Mesenchymal stem cell (in vitro differentiated cells and primary cell): ENCODE measurements at regions not wholly inside any gene's neighbourhood (a gene's known extent, or its start where the extent isn't known, plus 50 kb on each side); places are given as distances from the start of the nearest gene placed in this dataset.

Experiments used
- DNase-seq: peaks from one replicate; pipeline ENCODE4 v3.0.0-alpha.2; 2013
- H2AFZ ChIP-seq: one replicate; pipeline ENCODE4 v1.6.1; 2013; ENCODE audit warnings: low read depth, mild to moderate bottlenecking, control low read depth, inconsistent platforms, low read length, moderate library complexity
- H2AK5ac ChIP-seq: 2 replicates; pipeline ENCODE4 v1.6.1; 2013; ENCODE audit warnings: low read length, moderate library complexity, mild to moderate bottlenecking, inconsistent platforms; ENCODE audit not compliant: severe bottlenecking
- H2BK120ac ChIP-seq: one replicate; pipeline ENCODE4 v1.6.1; 2013; ENCODE audit warnings: low read depth, mild to moderate bottlenecking, inconsistent platforms, low read length, moderate library complexity
- H2BK12ac ChIP-seq, 2 experiments: one replicate each; pipeline ENCODE4 v1.6.1; 2013; ENCODE audit warnings: inconsistent platforms in 2 of 2, low read length in 2 of 2, mild to moderate bottlenecking in 2 of 2, moderate library complexity in 2 of 2, control low read depth in 1 of 2
- H2BK15ac ChIP-seq: one replicate; pipeline ENCODE4 v1.6.1; 2013; ENCODE audit warnings: mild to moderate bottlenecking, low read depth, inconsistent platforms; ENCODE audit not compliant: poor library complexity, severe bottlenecking
- H2BK5ac ChIP-seq: 2 replicates; pipeline ENCODE4 v1.6.1; 2013; ENCODE audit warnings: low read depth, mild to moderate bottlenecking, low read length, control low read depth, inconsistent platforms; ENCODE audit not compliant: poor library complexity, severe bottlenecking
- H3K14ac ChIP-seq, 2 experiments: one replicate each; pipeline ENCODE4 v1.6.1; 2013; ENCODE audit warnings: inconsistent platforms in 2 of 2, low read length in 2 of 2, control low read depth in 1 of 2, mild to moderate bottlenecking in 1 of 2, moderate library complexity in 1 of 2
- H3K18ac ChIP-seq, 2 experiments: one replicate each; pipeline ENCODE4 v1.6.1; 2013; ENCODE audit warnings: inconsistent platforms in 2 of 2, low read length in 2 of 2, control low read depth in 1 of 2, low read depth in 1 of 2, mild to moderate bottlenecking in 1 of 2
- H3K23ac ChIP-seq, 2 experiments: one replicate each; pipeline ENCODE4 v1.6.1; 2013; ENCODE audit warnings: inconsistent platforms in 2 of 2, low read length in 2 of 2, mild to moderate bottlenecking in 2 of 2, moderate library complexity in 2 of 2, control low read depth in 1 of 2
- H3K27ac ChIP-seq: 2 replicates; pipeline ENCODE4 v1.5.1; 2013; ENCODE audit warnings: mild to moderate bottlenecking, moderate library complexity, low read length, control low read depth, inconsistent platforms; ENCODE audit not compliant: poor library complexity, severe bottlenecking
- H3K27me3 ChIP-seq, 2 experiments: 2 replicates each; pipeline versions ENCODE4 v1.6.1 to v1.7.0; 2013; ENCODE audit warnings: low read length in 2 of 2, mild to moderate bottlenecking in 2 of 2, moderate library complexity in 2 of 2, control low read depth in 1 of 2, inconsistent platforms in 1 of 2; ENCODE audit not compliant: control insufficient read depth in 1 of 2, insufficient read depth in 1 of 2
- H3K36me3 ChIP-seq, 2 experiments: 2 replicates each; pipeline versions ENCODE4 v1.6.1 to v1.7.0; 2013; ENCODE audit warnings: low read length in 2 of 2, control low read depth in 1 of 2, inconsistent platforms in 1 of 2, low read depth in 1 of 2, mild to moderate bottlenecking in 1 of 2; ENCODE audit not compliant: insufficient read depth in 2 of 2, control insufficient read depth in 1 of 2
- H3K4ac ChIP-seq, 2 experiments: one replicate each; pipeline ENCODE4 v1.6.1; 2013; ENCODE audit warnings: inconsistent platforms in 2 of 2, low read length in 2 of 2, mild to moderate bottlenecking in 2 of 2, moderate library complexity in 2 of 2, control low read depth in 1 of 2, low read depth in 1 of 2
- H3K4me1 ChIP-seq: 2 replicates; pipeline ENCODE4 v1.6.1; 2013; ENCODE audit warnings: low read depth, low read length, control low read depth; ENCODE audit not compliant: control insufficient read depth, insufficient read depth
- H3K4me2 ChIP-seq: 2 replicates; pipeline ENCODE4 v1.6.1; 2013; ENCODE audit warnings: low read length, mild to moderate bottlenecking, inconsistent platforms; ENCODE audit not compliant: poor library complexity, severe bottlenecking
- H3K4me3 ChIP-seq, 2 experiments: 2 replicates each; pipeline versions ENCODE4 v1.5.1 to v1.7.0; 2013; ENCODE audit warnings: low read length in 2 of 2, mild to moderate bottlenecking in 2 of 2, control low read depth in 1 of 2, low read depth in 1 of 2; ENCODE audit not compliant: insufficient read depth in 1 of 2
- H3K79me1 ChIP-seq: replicated peaks from 2 replicates; pipeline ENCODE4 v1.6.1; 2013; ENCODE audit warnings: mild to moderate bottlenecking, control low read depth, low read length, inconsistent platforms; ENCODE audit not compliant: poor library complexity, severe bottlenecking
- H3K9ac ChIP-seq: 2 replicates; pipeline ENCODE4 v1.7.0; 2013; ENCODE audit warnings: mild to moderate bottlenecking, low read length, moderate library complexity
- H3K9me3 ChIP-seq: 2 replicates; pipeline ENCODE4 v1.7.0; 2013; ENCODE audit warnings: mild to moderate bottlenecking, low read length; ENCODE audit not compliant: control insufficient read depth
- H4K8ac ChIP-seq: one replicate; pipeline ENCODE4 v1.6.1; 2013; ENCODE audit warnings: inconsistent platforms, mild to moderate bottlenecking, low read length, moderate library complexity
- H4K91ac ChIP-seq: one replicate; pipeline ENCODE4 v1.6.1; 2013; ENCODE audit warnings: mild to moderate bottlenecking, low read length, inconsistent platforms
- WGBS: methylation state at CpG from one replicate; pipeline ENCODE4 v1.1.7; 2013; ENCODE audit warnings: mixed read lengths; 5-methylcytosine and 5-hydroxymethylcytosine counted together

- no peak overlapping the region for H3K4ac ChIP-seq
- H2BK15ac ChIP-seq = no peak overlapping the region
- H2AK5ac ChIP-seq = no peak overlapping the region
- no peaks in the 10 kb centered on the region for H3K27me3 ChIP-seq
- H3K27ac ChIP-seq = no peak overlapping the region
- H2BK5ac ChIP-seq = no peak overlapping the region
- no peaks in the 10 kb centered on the region for H3K9me3 ChIP-seq
- no peaks in the 10 kb centered on the region for H3K36me3 ChIP-seq
- H3K4me1 ChIP-seq = no peaks in the 10 kb centered on the region
- H2BK12ac ChIP-seq = no peak overlapping the region
- H2BK120ac ChIP-seq = no peak overlapping the region
- no peak overlapping the region for H3K4me2 ChIP-seq
- H4K8ac ChIP-seq = no peak overlapping the region
- no peak overlapping the region for H3K14ac ChIP-seq
- no peak overlapping the region for H3K9ac ChIP-seq
- H2AFZ ChIP-seq = no peak overlapping the region
- H4K91ac ChIP-seq = no peak overlapping the region
- no peak for DNase-seq
- WGBS = no CpG with 5 or more reads among the region's 1 CpG
- no peak overlapping the region for H3K23ac ChIP-seq
- no peaks in the 10 kb centered on the region for H3K79me1 ChIP-seq
- H3K4me3 ChIP-seq = no peak overlapping the region
- no peak overlapping the region for H3K18ac ChIP-seq
Measured at GRCh38 chr4:119870856-119871255, 195.8 kb downstream of the MAD2L1 start.

DNA sequence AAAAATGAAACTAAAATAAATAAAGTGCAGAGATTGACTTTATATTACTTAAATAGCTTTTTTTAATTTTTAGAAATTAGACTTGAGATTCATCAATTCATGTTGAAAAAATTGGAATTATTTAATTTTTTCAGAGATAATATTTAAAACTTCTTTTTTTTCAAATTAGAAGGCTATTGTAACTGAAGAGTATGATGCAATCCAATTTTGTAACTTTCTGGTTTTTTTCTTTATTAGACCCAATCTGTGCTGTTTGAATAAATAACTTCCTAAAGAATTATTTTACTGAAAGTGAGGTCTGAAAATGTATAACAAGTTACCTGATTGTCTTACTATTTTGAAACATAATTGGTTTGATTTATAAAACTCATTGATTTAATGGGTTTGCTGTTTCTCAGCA is 200.9 kb downstream of the MAD2L1 start:
- Histone ChIP-seq H4K91ac (no peak overlapping the region), H3K23ac (no peak overlapping the region), H3K79me1 (no peaks in the 10 kb centered on the region), H3K4ac (no peak overlapping the region), H2BK120ac (no peak overlapping the region), H3K4me1 (no peaks in the 10 kb centered on the region), H3K36me3 (no peaks in the 10 kb centered on the region), H4K8ac (no peak overlapping the region), H2BK15ac (no peak overlapping the region), H3K27ac (no peak overlapping the region), H3K9ac (no peak overlapping the region), H2AFZ (no peak overlapping the region), H3K27me3 (no peaks in the 10 kb centered on the region), H3K4me2 (no peak overlapping the region), H2BK12ac (no peak overlapping the region), H3K14ac (no peak overlapping the region), H2AK5ac (no peak overlapping the region), H3K9me3 (no peaks in the 10 kb centered on the region), H2BK5ac (no peak overlapping the region), H3K18ac (no peak overlapping the region), H3K4me3 (no peak overlapping the region)
- no peak for DNase-seq

GRCh38 chr4:119865389-119865788 is 201.3 kb downstream of the MAD2L1 start:
- H2BK12ac ChIP-seq = no peak overlapping the region
- no peak overlapping the region for H2AFZ ChIP-seq
- no peaks in the 10 kb centered on the region for H3K27me3 ChIP-seq
- H3K27ac ChIP-seq = no peak overlapping the region
- H3K4ac ChIP-seq = no peak overlapping the region
- H3K4me2 ChIP-seq = no peak overlapping the region
- no peak for DNase-seq
- no peak overlapping the region for H3K4me3 ChIP-seq
- H4K8ac ChIP-seq = no peak overlapping the region
- H3K18ac ChIP-seq = no peak overlapping the region
- no peak overlapping the region for H2BK120ac ChIP-seq
- no peaks in the 10 kb centered on the region for H3K36me3 ChIP-seq
- no peaks in the 10 kb centered on the region for H3K9me3 ChIP-seq
- no peak overlapping the region for H2BK5ac ChIP-seq
- H2BK15ac ChIP-seq = no peak overlapping the region
- H2AK5ac ChIP-seq = no peak overlapping the region
- H4K91ac ChIP-seq = no peak overlapping the region
- no peaks in the 10 kb centered on the region for H3K4me1 ChIP-seq
- H3K9ac ChIP-seq = no peak overlapping the region
- no peaks in the 10 kb centered on the region for H3K79me1 ChIP-seq
- no peak overlapping the region for H3K14ac ChIP-seq
- H3K23ac ChIP-seq = no peak overlapping the region

DNA sequence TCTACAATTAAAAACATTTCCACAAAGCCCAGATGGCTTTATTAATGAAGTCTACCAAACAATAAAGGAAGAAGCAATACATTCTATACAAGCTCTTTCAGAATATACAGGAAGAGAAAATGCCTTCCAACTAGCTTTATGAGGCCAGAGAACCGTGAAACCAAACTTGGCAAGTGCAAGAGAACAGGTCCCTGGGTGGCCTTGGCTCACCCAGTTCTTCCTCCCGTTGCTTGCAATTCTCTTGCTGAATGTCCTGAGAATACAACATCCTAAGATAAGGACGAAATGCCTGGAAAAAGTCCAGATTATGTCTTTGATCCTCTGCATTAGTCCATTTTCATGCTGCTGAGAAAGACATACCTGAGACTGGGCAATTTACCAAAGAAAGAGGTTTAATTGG is 204.9 kb downstream of the MAD2L1 start:
- no peak overlapping the region for H3K9ac ChIP-seq
- H3K4ac ChIP-seq = no peak overlapping the region
- H3K9me3 ChIP-seq = no peaks in the 10 kb centered on the region
- no peak overlapping the region for H2BK5ac ChIP-seq
- H4K8ac ChIP-seq = no peak overlapping the region
- no peak overlapping the region for H2BK120ac ChIP-seq
- no peak overlapping the region for H3K27ac ChIP-seq
- 94% methylated on average over 3 of the region's 3 CpGs for WGBS
- H2BK15ac ChIP-seq = no peak overlapping the region
- no peak overlapping the region for H2BK12ac ChIP-seq
- H3K18ac ChIP-seq = no peak overlapping the region
- H4K91ac ChIP-seq = no peak overlapping the region
- H3K4me3 ChIP-seq = no peak overlapping the region
- H3K14ac ChIP-seq = no peak overlapping the region
- H3K23ac ChIP-seq = no peak overlapping the region
- H3K79me1 ChIP-seq = no peaks in the 10 kb centered on the region
- DNase-seq = no peak
- H3K27me3 ChIP-seq = no peaks in the 10 kb centered on the region
- no peaks in the 10 kb centered on the region for H3K4me1 ChIP-seq
- no peak overlapping the region for H2AK5ac ChIP-seq
- no peak overlapping the region for H3K4me2 ChIP-seq
- H2AFZ ChIP-seq = no peak overlapping the region
- no peaks in the 10 kb centered on the region for H3K36me3 ChIP-seq
